ENCODE measurements at regions not wholly inside any gene's neighbourhood (a gene's known extent, or its start where the extent isn't known, plus 50 kb on each side); places are given as distances from the start of the nearest gene placed in this dataset.

- DNase-seq (ENCODE audit: low read depth in 4 of 4, low spot score in 2 of 4), result no peak
These were observed 148.0 kb upstream of the PWP1 start for GRCh38 chr12:107537464-107538119.

GRCh38 chr12:107539196-107539939 is 146.2 kb upstream of the PWP1 start:
- no peak for DNase-seq (ENCODE audit: low read depth in 4 of 4, low spot score in 2 of 4)

GRCh38 chr12:107541001-107541705 is 144.4 kb upstream of the PWP1 start:
- DNase-seq (ENCODE audit: low read depth in 4 of 4, low spot score in 2 of 4), result no peak

- no peak for DNase-seq (ENCODE audit: low read depth in 4 of 4, low spot score in 2 of 4)
These were observed 142.2 kb upstream of the PWP1 start for GRCh38 chr12:107543416-107543815.

GRCh38 chr12:107543841-107544240 is 141.8 kb upstream of the PWP1 start:
- DNase-seq (ENCODE audit: low read depth in 4 of 4, low spot score in 2 of 4), result no peak

GRCh38 chr12:107544937-107545336 is 140.7 kb upstream of the PWP1 start:
- no peak for DNase-seq (ENCODE audit: low read depth in 4 of 4, low spot score in 2 of 4)

GRCh38 chr12:107545737-107546353 is 139.8 kb upstream of the PWP1 start:
- DNase-seq (ENCODE audit: low read depth in 4 of 4, low spot score in 2 of 4), result no peak

- DNase-seq (ENCODE audit: low read depth in 4 of 4, low spot score in 2 of 4), result no peak
These were observed 138.2 kb upstream of the PWP1 start for GRCh38 chr12:107547389-107547788.

- DNase-seq (ENCODE audit: low read depth in 4 of 4, low spot score in 2 of 4), result no peak
These were observed 135.7 kb upstream of the PWP1 start for GRCh38 chr12:107549651-107550480.

- DNase-seq (ENCODE audit: low read depth in 4 of 4, low spot score in 2 of 4), result no peak
These were observed 134.2 kb upstream of the PWP1 start for GRCh38 chr12:107551434-107551833.

- DNase-seq (ENCODE audit: low read depth in 4 of 4, low spot score in 2 of 4), result no peak
These were observed 133.3 kb upstream of the PWP1 start for GRCh38 chr12:107552263-107552662.

GRCh38 chr12:107553211-107553765 is 132.3 kb upstream of the PWP1 start:
- no peak for DNase-seq (ENCODE audit: low read depth in 4 of 4, low spot score in 2 of 4)

- DNase-seq (ENCODE audit: low read depth in 4 of 4, low spot score in 2 of 4), result no peak
These were observed 130.7 kb upstream of the PWP1 start for GRCh38 chr12:107554941-107555340.

- DNase-seq (ENCODE audit: low read depth in 4 of 4, low spot score in 2 of 4), result no peak
These were observed 128.6 kb upstream of the PWP1 start for GRCh38 chr12:107557026-107557425.

- DNase-seq (ENCODE audit: low read depth in 4 of 4, low spot score in 2 of 4), result no peak
These were observed 128.0 kb upstream of the PWP1 start for GRCh38 chr12:107557589-107558100.

GRCh38 chr12:107558141-107558815 is 127.3 kb upstream of the PWP1 start:
- DNase-seq (ENCODE audit: low read depth in 4 of 4, low spot score in 2 of 4), result no peak

- DNase-seq (ENCODE audit: low read depth in 4 of 4, low spot score in 2 of 4), result no peak
These were observed 126.7 kb upstream of the PWP1 start for GRCh38 chr12:107558816-107559382.

GRCh38 chr12:107560165-107560898 is 125.3 kb upstream of the PWP1 start:
- no peak for DNase-seq (ENCODE audit: low read depth in 4 of 4, low spot score in 2 of 4)
